PFSK-1 (cell line): ENCODE measurements at regions not wholly inside any gene's neighbourhood (a gene's known extent, or its start where the extent isn't known, plus 50 kb on each side); places are given as distances from the start of the nearest gene placed in this dataset.

Experiments
- FOXP2 ChIP-seq: optimal IDR thresholded peaks from 2 replicates; pipeline ENCODE3; 2011; ENCODE audit warnings: borderline replicate concordance, control low read depth, inconsistent platforms; ENCODE audit not compliant: insufficient read depth; ENCODE audit errors: extremely low read length, extremely low read depth
- POLR2AphosphoS5 ChIP-seq: IDR thresholded peaks from 2 replicates; pipeline ENCODE4 v1.6.1; 2012; ENCODE audit warnings: low read depth, mild to moderate bottlenecking, control low read depth, low read length, moderate library complexity
- REST ChIP-seq, 2 experiments: IDR thresholded peaks; 2 replicates each; pipeline versions ENCODE4 v1.6.1 to v1.8.0; 2011 to 2012; ENCODE audit warnings: low read depth in 2 of 2, low read length in 2 of 2, control low read depth in 1 of 2, inconsistent platforms in 1 of 2, mild to moderate bottlenecking in 1 of 2, moderate library complexity in 1 of 2; ENCODE audit not compliant: insufficient read depth in 1 of 2
- SIN3A ChIP-seq: IDR thresholded peaks from 2 replicates; pipeline ENCODE4 v1.6.1; 2012; ENCODE audit warnings: mild to moderate bottlenecking, low read length, moderate library complexity, borderline replicate concordance; ENCODE audit not compliant: insufficient read depth
- TAF1 ChIP-seq: IDR thresholded peaks from 2 replicates; pipeline ENCODE4 v1.6.1; 2012; ENCODE audit warnings: low read length, control low read depth, borderline replicate concordance; ENCODE audit not compliant: insufficient read depth

- TF ChIP-seq REST (IDR thresholded peaks at IDR 0.05; ENCODE audit: insufficient read depth in 1 of 2, low read depth in 2 of 2, low read length in 2 of 2) (no peak), TAF1 (no peak), FOXP2 (no peak), POLR2AphosphoS5 (no peak), SIN3A (no peak)
Measured at GRCh38 chr3:191848818-191849217, 387.9 kb downstream of the PYDC2 start.

GRCh38 chr3:191859531-191859930, 398.6 kb downstream of the PYDC2 start:
- no peak for TF ChIP-seq REST (IDR thresholded peaks at IDR 0.05; ENCODE audit: insufficient read depth in 1 of 2, low read depth in 2 of 2, low read length in 2 of 2)
- no peak for TF ChIP-seq POLR2AphosphoS5
- no peak for TF ChIP-seq FOXP2
- no peak for TF ChIP-seq SIN3A
- no peak for TF ChIP-seq TAF1

GRCh38 chr3:191869738-191870415, 408.9 kb downstream of the PYDC2 start:
- TF ChIP-seq REST (IDR thresholded peaks at IDR 0.05; ENCODE audit: insufficient read depth in 1 of 2, low read depth in 2 of 2, low read length in 2 of 2): no peak
- TF ChIP-seq SIN3A: no peak
- no peak for TF ChIP-seq POLR2AphosphoS5
- no peak for TF ChIP-seq FOXP2
- no peak for TF ChIP-seq TAF1

- TF ChIP-seq TAF1: no peak
- TF ChIP-seq POLR2AphosphoS5: no peak
- TF ChIP-seq FOXP2: no peak
- no peak for TF ChIP-seq REST (IDR thresholded peaks at IDR 0.05; ENCODE audit: insufficient read depth in 1 of 2, low read depth in 2 of 2, low read length in 2 of 2)
- TF ChIP-seq SIN3A: no peak
Measured at GRCh38 chr3:191873736-191874135, 412.8 kb downstream of the PYDC2 start.

- TF ChIP-seq TAF1 (no peak), POLR2AphosphoS5 (no peak), FOXP2 (no peak), SIN3A (no peak), REST (IDR thresholded peaks at IDR 0.05; ENCODE audit: insufficient read depth in 1 of 2, low read depth in 2 of 2, low read length in 2 of 2) (no peak)
Measured at GRCh38 chr3:191882289-191882688, 421.3 kb downstream of the PYDC2 start.
